HepG2 (cell line): ENCODE measurements at regions not wholly inside any gene's neighbourhood (a gene's known extent, or its start where the extent isn't known, plus 50 kb on each side); places are given as distances from the start of the nearest gene placed in this dataset.

Source experiments
- ATAC-seq: fragments of 200-7000 bp; cut with Tn5 transposase; 3 replicates; pipeline ENCODE4 v1.9.1; 2020; ENCODE audit warnings: mild to moderate bottlenecking, moderate library complexity
- BruUV-seq: library from RNA; stranded (reverse); fragments of 400-500 nt; replicated peaks from 2 replicates; lab custom pipeline; 2021; lab: Mats Ljungman, UMichigan
- CTCF ChIA-PET: fragments of 300-600 bp; formaldehyde crosslinking; extraction: SDS; loops from one replicate; lab custom pipeline; 2021; ENCODE audit warnings: low total read pairs, inconsistent platforms, low intra/inter-chr PET ratio; lab: Yijun Ruan, JAX
- POLR2A ChIA-PET: fragments of 350-600 bp; sonication (Branson Sonifier 250); formaldehyde crosslinking; loops from one replicate; lab custom pipeline; 2020; ENCODE audit warnings: antibody characterized with exemption, inconsistent platforms; lab: Yijun Ruan, JAX
- DNase-seq: peaks from one replicate; pipeline ENCODE4 v3.0.0-alpha.2; 2015; ENCODE audit warnings: low spot score
- FAIRE-seq: peaks from 3 replicates; lab custom pipeline; 2011; peaks lifted over from hg19 to GRCh38; lab: Jason Lieb, UNC
- H2AFZ ChIP-seq: one replicate; pipeline ENCODE4 v1.6.1; 2011; ENCODE audit warnings: low read length, inconsistent platforms
- H3K27ac ChIP-seq: fragments of 300-600 bp; 3 replicates; pipeline ENCODE4 v1.8.0; 2011; ENCODE audit warnings: mixed run types, mild to moderate bottlenecking, mixed read lengths, low read length, inconsistent platforms; ENCODE audit not compliant: insufficient read depth; ENCODE audit errors: extremely low read length
- H3K27me3 ChIP-seq, 2 experiments: fragments of 200-600 bp in 1 of 2; 2 replicates in 1 of 2; 3 replicates in 1 of 2; pipeline versions ENCODE4 v1.6.0 to v1.8.0; 2011; ENCODE audit warnings: low read length in 2 of 2, mild to moderate bottlenecking in 2 of 2, moderate library complexity in 2 of 2, inconsistent platforms in 1 of 2; ENCODE audit not compliant: insufficient read depth in 2 of 2, control insufficient read depth in 1 of 2
- H3K36me3 ChIP-seq, 2 experiments: fragments of 200-600 bp in 1 of 2; replicated peaks in 1 of 2; 2 replicates in 1 of 2; 3 replicates in 1 of 2; pipeline versions ENCODE4 v1.5.1 to v1.8.0; 2011; ENCODE audit warnings: low read length in 2 of 2, inconsistent platforms in 1 of 2; ENCODE audit not compliant: insufficient read depth in 2 of 2, control insufficient read depth in 1 of 2
- H3K4me1 ChIP-seq: 2 replicates; pipeline ENCODE4 v1.5.1; 2012; ENCODE audit warnings: low read length, inconsistent platforms; ENCODE audit not compliant: insufficient read depth
- H3K4me2 ChIP-seq: 2 replicates; pipeline ENCODE4 v1.6.0; 2011; ENCODE audit warnings: low read depth, low read length, inconsistent platforms
- H3K4me3 ChIP-seq, 3 experiments: fragments of 200-600 bp in 1 of 3; sonication (generic), shearing (Covaris generic) in 1 of 3; replicated peaks in 1 of 3; 2 replicates each; pipeline ENCODE4 v1.5.1; 2011 to 2016; ENCODE audit warnings: low read length in 3 of 3, inconsistent platforms in 2 of 3, low read depth in 2 of 3, mild to moderate bottlenecking in 2 of 3, control low read depth in 1 of 3, mixed read lengths in 1 of 3; ENCODE audit not compliant: insufficient read depth in 1 of 3
- H3K79me2 ChIP-seq: one replicate; pipeline ENCODE4 v1.6.1; 2011; ENCODE audit warnings: low read length, inconsistent platforms; ENCODE audit not compliant: insufficient read depth
- H3K9ac ChIP-seq: 2 replicates; pipeline ENCODE4 v1.6.0; 2011; ENCODE audit warnings: mild to moderate bottlenecking, low read depth, low read length, inconsistent platforms; ENCODE audit not compliant: insufficient read depth
- H3K9me3 ChIP-seq: 2 replicates; pipeline ENCODE4 v1.5.1; 2012; ENCODE audit warnings: mild to moderate bottlenecking, low read length
- H4K20me1 ChIP-seq: 2 replicates; pipeline ENCODE4 v1.6.0; 2011; ENCODE audit warnings: inconsistent platforms, mild to moderate bottlenecking, low read length, moderate library complexity; ENCODE audit not compliant: insufficient read depth
- ARID2 ChIP-seq: sonication (generic); formaldehyde crosslinking; IDR thresholded peaks from 2 replicates; pipeline ENCODE4 v1.8.1; 2022; ENCODE audit warnings: mild to moderate bottlenecking, missing genetic modification reagents, borderline replicate concordance
- EHMT2 ChIP-seq: fragments of 200-600 bp; sonication (generic); IDR thresholded peaks from 2 replicates; pipeline ENCODE4 v1.7.0; 2017; ENCODE audit warnings: antibody characterized with exemption, low read depth, low read length, borderline replicate concordance
- TBL1XR1 ChIP-seq: fragments of 150-350 bp; IDR thresholded peaks from 2 replicates; pipeline ENCODE4 v1.6.1; 2014; ENCODE audit warnings: borderline replicate concordance, low read length; ENCODE audit not compliant: partially characterized antibody
- ZNF543 ChIP-seq: sonication (generic); formaldehyde crosslinking; IDR thresholded peaks from 2 replicates; pipeline ENCODE4 v1.4.0; 2020; ENCODE audit warnings: mild to moderate bottlenecking, missing genetic modification reagents
- WGBS: methylation state at CpG from one replicate; pipeline ENCODE4 v1.1.6; 2017; ENCODE audit warnings: low lambda C conversion rate; 5-methylcytosine and 5-hydroxymethylcytosine counted together
- in situ Hi-C: cut with HindIII; loops from 2 replicates; pipeline ENCODE4 v1.10.0; 2017; ENCODE audit warnings: low pct_unique_long_range_greater_than_20kb; ENCODE audit not compliant: extremely low pct_ligation_motif_present
- intact Hi-C: fragments of 100-400 bp; cut with micrococcal nuclease; formaldehyde crosslinking; loops from one replicate; pipeline ENCODE4 v1.10.0; 2022; ENCODE audit not compliant: unreplicated experiment
- TF ChIP-seq, protein P1 (sequence below), 2 experiments: sonication (generic) in 1 of 2; formaldehyde crosslinking in 1 of 2; IDR thresholded peaks; 2 replicates each; pipeline versions ENCODE4 v1.6.1 to v1.9.0; 2014 to 2022; ENCODE audit warnings: antibody characterized with exemption in 1 of 2, borderline replicate concordance in 1 of 2, inconsistent platforms in 1 of 2, low read depth in 1 of 2, missing genetic modification reagents in 1 of 2
- TF ChIP-seq, protein P2 (sequence below): sonication (generic); formaldehyde crosslinking; IDR thresholded peaks from 2 replicates; pipeline ENCODE4 v1.4.0; 2020; ENCODE audit warnings: mild to moderate bottlenecking, missing genetic modification reagents
- TF ChIP-seq, protein P3 (sequence below): sonication (generic); formaldehyde crosslinking; IDR thresholded peaks from one replicate; pipeline ENCODE4 v1.5.1; 2020; ENCODE audit warnings: mild to moderate bottlenecking, missing genetic modification reagents; ENCODE audit errors: not compliant biosample characterization

DNA sequence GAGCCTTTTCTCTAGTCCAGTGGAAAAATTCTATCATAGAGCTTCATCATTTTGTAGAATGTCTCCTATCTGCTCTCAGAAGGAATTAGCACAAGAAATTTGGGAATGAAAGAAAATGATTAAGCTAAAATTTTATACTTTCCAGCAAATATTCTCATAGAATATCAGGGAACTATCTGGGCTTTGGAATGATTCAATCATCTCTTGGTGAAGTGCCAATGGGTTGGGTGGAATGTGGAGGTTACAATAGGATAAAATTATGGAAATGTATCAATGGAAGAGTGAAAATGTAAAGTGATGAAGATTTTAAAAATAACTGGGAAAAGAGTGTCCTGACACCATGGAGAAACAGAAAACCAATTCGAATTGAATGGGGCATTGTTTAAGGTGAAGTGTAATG lies 119.0 kb upstream of the MID1 start:
- no peak for FAIRE-seq
- no peak overlapping the region for H3K27ac ChIP-seq
- in situ Hi-C loops, result no loop called here
- no peaks in the 10 kb centered on the region for H3K9me3 ChIP-seq
- ChIA-PET CTCF (no interaction called here), POLR2A (no interaction called here)
- DNase-seq, result no peak
- H3K4me3 ChIP-seq, result no peak overlapping the region
- no peak overlapping the region for H3K9ac ChIP-seq
- H3K79me2 ChIP-seq, result no peaks in the 10 kb centered on the region
- intact Hi-C loops, result no loop called here
- H3K4me2 ChIP-seq, result no peak overlapping the region
- no peak for ATAC-seq
- no peaks in the 10 kb centered on the region for H4K20me1 ChIP-seq
- H3K27me3 ChIP-seq, result no peaks in the 10 kb centered on the region
- BruUV-seq, result no TSS peak
- WGBS, result no CpG with 5 or more reads among the region's 1 CpG
- no peak overlapping the region for H2AFZ ChIP-seq
- H3K4me1 ChIP-seq, result no peaks in the 10 kb centered on the region
- H3K36me3 ChIP-seq, result no peaks in the 10 kb centered on the region
- TF ChIP-seq EHMT2 (no peak), ZNF543 (CRISPR knock-in tag) (no peak), TBL1XR1 (no peak), ARID2 (no peak)
- TF ChIP-seq, protein P1, sequence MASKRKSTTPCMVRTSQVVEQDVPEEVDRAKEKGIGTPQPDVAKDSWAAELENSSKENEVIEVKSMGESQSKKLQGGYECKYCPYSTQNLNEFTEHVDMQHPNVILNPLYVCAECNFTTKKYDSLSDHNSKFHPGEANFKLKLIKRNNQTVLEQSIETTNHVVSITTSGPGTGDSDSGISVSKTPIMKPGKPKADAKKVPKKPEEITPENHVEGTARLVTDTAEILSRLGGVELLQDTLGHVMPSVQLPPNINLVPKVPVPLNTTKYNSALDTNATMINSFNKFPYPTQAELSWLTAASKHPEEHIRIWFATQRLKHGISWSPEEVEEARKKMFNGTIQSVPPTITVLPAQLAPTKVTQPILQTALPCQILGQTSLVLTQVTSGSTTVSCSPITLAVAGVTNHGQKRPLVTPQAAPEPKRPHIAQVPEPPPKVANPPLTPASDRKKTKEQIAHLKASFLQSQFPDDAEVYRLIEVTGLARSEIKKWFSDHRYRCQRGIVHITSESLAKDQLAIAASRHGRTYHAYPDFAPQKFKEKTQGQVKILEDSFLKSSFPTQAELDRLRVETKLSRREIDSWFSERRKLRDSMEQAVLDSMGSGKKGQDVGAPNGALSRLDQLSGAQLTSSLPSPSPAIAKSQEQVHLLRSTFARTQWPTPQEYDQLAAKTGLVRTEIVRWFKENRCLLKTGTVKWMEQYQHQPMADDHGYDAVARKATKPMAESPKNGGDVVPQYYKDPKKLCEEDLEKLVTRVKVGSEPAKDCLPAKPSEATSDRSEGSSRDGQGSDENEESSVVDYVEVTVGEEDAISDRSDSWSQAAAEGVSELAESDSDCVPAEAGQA (IDR thresholded peaks at IDR 0.05; ENCODE audit: low read depth), result no peak
- TF ChIP-seq, protein P1 (CRISPR knock-in tag; IDR thresholded peaks at IDR 0.05; ENCODE audit: borderline replicate concordance), result no peak
- TF ChIP-seq, protein P2, sequence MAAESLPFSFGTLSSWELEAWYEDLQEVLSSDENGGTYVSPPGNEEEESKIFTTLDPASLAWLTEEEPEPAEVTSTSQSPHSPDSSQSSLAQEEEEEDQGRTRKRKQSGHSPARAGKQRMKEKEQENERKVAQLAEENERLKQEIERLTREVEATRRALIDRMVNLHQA (CRISPR knock-in tag), result no peak
- TF ChIP-seq, protein P3, sequence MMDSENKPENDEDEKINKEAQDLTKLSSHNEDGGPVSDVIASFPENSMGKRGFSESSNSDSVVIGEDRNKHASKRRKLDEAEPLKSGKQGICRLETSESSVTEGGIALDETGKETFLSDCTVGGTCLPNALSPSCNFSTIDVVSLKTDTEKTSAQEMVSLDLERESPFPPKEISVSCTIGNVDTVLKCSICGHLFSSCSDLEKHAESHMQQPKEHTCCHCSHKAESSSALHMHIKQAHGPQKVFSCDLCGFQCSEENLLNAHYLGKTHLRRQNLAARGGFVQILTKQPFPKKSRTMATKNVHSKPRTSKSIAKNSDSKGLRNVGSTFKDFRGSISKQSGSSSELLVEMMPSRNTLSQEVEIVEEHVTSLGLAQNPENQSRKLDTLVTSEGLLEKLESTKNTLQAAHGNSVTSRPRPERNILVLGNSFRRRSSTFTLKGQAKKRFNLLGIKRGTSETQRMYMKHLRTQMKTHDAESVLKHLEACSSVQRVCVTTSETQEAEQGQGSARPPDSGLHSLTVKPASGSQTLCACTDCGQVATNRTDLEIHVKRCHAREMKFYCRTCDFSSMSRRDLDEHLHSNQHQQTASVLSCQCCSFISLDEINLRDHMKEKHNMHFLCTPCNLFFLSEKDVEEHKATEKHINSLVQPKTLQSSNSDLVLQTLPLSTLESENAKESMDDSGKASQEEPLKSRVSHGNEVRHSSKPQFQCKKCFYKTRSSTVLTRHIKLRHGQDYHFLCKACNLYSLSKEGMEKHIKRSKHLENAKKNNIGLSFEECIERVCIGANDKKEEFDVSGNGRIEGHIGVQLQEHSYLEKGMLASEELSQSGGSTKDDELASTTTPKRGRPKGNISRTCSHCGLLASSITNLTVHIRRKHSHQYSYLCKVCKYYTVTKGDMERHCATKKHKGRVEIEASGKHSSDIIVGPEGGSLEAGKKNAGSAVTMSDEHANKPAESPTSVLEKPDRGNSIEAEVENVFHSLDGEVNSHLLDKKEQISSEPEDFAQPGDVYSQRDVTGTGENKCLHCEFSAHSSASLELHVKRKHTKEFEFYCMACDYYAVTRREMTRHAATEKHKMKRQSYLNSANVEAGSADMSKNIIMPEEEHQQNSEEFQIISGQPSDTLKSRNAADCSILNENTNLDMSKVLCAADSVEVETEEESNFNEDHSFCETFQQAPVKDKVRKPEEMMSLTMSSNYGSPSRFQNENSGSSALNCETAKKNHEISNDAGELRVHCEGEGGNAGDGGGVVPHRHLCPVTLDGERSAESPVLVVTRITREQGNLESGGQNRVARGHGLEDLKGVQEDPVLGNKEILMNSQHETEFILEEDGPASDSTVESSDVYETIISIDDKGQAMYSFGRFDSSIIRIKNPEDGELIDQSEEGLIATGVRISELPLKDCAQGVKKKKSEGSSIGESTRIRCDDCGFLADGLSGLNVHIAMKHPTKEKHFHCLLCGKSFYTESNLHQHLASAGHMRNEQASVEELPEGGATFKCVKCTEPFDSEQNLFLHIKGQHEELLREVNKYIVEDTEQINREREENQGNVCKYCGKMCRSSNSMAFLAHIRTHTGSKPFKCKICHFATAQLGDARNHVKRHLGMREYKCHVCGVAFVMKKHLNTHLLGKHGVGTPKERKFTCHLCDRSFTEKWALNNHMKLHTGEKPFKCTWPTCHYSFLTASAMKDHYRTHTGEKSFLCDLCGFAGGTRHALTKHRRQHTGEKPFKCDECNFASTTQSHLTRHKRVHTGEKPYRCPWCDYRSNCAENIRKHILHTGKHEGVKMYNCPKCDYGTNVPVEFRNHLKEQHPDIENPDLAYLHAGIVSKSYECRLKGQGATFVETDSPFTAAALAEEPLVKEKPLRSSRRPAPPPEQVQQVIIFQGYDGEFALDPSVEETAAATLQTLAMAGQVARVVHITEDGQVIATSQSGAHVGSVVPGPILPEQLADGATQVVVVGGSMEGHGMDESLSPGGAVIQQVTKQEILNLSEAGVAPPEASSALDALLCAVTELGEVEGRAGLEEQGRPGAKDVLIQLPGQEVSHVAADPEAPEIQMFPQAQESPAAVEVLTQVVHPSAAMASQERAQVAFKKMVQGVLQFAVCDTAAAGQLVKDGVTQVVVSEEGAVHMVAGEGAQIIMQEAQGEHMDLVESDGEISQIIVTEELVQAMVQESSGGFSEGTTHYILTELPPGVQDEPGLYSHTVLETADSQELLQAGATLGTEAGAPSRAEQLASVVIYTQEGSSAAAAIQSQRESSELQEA, result no peak
